HL-60/S4 (cell line): ENCODE measurements at regions not wholly inside any gene's neighbourhood (a gene's known extent, or its start where the extent isn't known, plus 50 kb on each side); places are given as distances from the start of the nearest gene placed in this dataset.
"Not testable (repeated sequence)": the region's sequence is repeated elsewhere in the genome, so short reads cannot be mapped to it uniquely, and the experiment has no call there.

Source experiments
- in situ Hi-C: fragments of 300-500 bp; cut with MboI; formaldehyde crosslinking; loops from 2 replicates; pipeline ENCODE4 v1.14.3; 2022; ENCODE audit warnings: low sequenced_read_pairs

DNA sequence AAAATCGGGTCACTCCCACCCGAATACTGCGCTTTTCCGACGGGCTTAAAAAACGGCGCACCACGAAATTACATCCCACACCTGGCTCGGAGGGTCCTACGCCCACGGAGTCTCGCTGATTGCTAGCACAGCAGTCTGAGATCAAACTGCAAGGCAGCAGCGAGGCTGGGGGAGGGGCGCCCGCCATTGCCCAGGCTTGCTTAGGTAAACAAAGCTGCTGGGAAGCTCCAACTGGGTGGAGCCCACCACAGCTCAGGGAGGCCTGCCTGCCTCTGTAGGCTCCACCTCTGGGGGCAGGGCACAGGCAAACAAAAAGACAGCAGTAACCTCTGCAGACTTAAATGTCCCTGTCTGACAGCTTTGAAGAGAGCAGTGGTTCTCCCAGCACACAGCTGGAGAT is 325.7 kb upstream of the PIK3R1 start:
- in situ Hi-C loops: not testable (repeated sequence)

DNA sequence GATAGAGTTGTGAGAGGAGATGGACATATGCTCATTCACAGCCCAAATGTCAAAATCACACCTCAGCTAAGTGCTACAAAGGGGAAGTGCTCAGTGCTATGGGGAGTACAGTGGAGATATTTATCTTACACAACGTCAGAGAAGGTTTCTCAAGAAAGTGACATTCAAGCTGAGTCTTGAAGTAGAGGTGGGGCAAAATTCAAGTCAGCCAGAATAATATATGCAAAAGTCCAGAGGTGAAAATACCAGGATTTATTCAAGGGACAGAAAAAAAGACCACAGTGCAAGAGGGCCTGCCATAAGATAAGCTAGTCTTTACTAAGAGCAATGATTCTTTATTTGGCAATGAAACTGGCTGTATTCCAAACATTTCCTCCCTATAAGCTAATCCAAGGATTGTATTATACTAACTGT is 327.8 kb upstream of the PIK3R1 start:
- in situ Hi-C loops: no loop called here

DNA sequence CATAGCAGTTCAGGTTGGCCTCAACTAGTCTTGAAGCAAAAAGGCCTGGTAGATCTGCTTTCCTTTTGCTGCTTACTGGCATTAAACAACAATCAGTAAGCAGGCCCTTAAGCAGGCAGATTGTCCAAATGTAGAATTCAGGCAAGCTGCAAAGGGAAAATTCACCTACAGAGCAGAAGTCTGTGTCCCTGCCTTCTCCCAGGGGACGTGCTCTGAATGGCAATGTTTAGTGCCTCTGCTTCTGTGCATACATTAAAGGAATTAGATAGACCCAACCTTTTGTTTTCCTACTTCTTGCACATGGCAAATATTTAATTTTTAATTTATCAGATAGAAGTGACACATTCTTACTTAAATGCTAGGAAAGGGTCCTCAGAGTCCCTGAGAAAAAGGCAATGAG is 328.8 kb upstream of the PIK3R1 start:
- in situ Hi-C loops: no loop called here

- in situ Hi-C loops: no loop called here
These were observed 334.7 kb upstream of the PIK3R1 start for GRCh38 chr5:67880876-67881275.

DNA sequence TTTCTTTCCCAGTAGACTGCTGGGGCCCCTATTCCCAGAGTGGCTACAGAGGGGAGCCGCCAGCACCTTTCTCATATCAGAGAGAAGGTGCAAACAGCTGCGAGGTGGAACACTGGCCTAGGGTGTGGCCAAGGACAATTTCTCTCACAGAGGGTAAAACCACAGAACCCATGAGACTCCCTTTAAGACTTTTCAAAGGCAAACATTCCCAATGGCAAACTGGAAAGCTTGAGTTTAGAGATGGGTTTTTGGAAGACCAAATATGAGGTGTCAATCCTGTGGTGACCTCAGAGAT is 335.1 kb upstream of the PIK3R1 start:
- in situ Hi-C loops: no loop called here

GRCh38 chr5:67879620-67880510 is 335.7 kb upstream of the PIK3R1 start:
- in situ Hi-C loops: no loop called here

- in situ Hi-C loops: no loop called here
These were observed 336.6 kb upstream of the PIK3R1 start for GRCh38 chr5:67878933-67879332.

DNA sequence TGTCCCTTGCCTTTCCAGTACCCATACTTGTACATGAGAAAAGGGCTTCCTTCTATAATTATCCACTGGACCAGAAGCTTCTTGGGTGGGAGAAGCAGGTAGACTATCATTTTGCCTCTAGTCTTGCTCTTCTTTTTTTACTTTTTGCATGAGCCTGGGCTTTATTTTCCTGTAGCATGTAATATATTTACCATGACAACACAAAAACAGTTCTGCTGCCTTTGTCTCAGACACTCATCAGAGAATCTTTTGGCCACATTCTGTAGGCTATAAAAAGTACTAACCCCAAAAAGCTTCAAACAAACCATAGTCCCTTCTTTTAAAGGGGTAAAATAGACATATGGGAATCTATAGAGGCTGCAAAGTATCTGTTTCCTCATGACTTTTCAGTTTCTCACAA is 339.2 kb upstream of the PIK3R1 start:
- in situ Hi-C loops: no loop called here

GRCh38 chr5:67875601-67876000 is 340.0 kb upstream of the PIK3R1 start:
- in situ Hi-C loops: no loop called here

GRCh38 chr5:67873935-67874334 is 341.6 kb upstream of the PIK3R1 start:
- in situ Hi-C loops: no loop called here

DNA sequence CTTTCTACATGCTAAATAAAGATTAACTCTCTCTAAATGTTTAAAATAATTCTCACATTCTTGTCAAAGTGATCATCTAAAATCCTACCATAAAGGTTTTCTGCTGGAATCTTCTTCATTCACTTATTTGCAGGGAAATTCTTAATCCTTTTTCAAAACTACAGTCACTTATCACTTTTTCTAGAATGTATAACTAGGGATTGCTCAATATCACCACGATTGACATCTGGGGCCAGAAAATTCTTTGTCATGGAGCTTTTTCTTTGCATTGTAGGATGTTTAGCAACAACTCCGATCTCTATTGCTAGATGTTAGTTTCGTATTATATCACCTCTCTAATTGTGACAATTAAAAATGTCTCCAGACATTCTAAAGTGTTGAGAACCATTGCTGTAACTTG is 344.9 kb upstream of the PIK3R1 start:
- in situ Hi-C loops: no loop called here

DNA sequence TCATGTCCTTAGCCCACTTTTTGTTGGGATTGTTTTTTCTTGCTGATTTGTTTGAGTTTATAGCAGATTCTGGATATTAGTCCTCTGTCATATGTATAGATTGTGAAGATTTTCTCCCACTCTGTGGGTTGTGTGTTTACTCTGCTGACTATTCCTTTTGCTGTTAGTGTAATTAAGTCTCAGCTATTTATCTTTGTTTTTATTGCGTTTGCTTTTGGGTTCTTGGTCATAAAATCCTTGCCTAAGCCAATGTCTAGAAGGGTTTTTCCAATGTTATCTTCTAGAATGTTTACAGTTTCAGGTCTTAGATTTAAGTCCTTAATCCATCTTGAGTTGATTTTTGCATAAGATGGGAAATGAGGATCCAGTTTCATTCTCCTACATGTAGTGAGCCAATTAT is 351.2 kb upstream of the PIK3R1 start:
- in situ Hi-C loops: not testable (repeated sequence)

- in situ Hi-C loops: no loop called here
These were observed 357.0 kb upstream of the PIK3R1 start for GRCh38 chr5:67858471-67859031.

- in situ Hi-C loops: no loop called here
These were observed 358.1 kb upstream of the PIK3R1 start for GRCh38 chr5:67857502-67857901.

- in situ Hi-C loops: no loop called here
These were observed 360.0 kb upstream of the PIK3R1 start for GRCh38 chr5:67855523-67855922.

- in situ Hi-C loops: not testable (repeated sequence)
These were observed 364.6 kb upstream of the PIK3R1 start for GRCh38 chr5:67850906-67851305.

DNA sequence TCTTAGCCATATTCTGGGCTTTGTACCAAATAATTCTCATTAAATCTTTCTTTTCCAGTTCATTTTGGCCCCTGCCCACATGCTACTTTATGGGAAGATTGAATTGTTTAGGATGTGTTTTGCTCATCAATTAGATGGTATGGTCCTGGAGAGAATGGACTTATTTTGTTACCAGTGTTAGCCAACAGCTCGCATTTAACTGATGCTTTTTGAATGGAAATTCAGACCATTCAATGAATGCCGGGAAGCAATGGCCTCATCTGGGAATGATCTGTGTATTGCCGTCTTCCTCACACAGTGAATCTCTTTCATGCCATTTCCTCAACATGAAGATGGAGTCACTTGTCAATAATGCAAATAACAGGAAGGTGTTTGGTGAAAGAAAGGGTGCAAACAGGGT is 370.6 kb upstream of the PIK3R1 start:
- in situ Hi-C loops: no loop called here

GRCh38 chr5:67842806-67843205 is 372.8 kb upstream of the PIK3R1 start:
- in situ Hi-C loops: no loop called here

DNA sequence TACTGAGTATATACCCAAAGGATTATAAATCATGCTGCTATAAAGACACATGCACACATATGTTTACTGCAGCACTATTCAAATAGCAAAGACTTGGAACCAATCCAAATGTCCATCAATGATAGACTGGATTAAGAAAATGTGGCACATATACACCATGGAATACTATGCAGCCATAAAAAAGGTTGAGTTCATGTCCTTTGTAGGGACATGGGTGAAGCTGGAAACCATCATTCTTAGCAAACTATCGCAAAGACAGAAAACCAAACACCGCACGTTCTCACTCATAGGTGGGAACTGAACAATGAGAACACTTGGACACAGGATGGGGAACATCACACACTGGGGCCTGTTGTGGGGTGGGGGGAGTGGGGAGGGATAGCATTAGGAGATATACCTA is 378.3 kb upstream of the PIK3R1 start:
- in situ Hi-C loops: not testable (repeated sequence)

DNA sequence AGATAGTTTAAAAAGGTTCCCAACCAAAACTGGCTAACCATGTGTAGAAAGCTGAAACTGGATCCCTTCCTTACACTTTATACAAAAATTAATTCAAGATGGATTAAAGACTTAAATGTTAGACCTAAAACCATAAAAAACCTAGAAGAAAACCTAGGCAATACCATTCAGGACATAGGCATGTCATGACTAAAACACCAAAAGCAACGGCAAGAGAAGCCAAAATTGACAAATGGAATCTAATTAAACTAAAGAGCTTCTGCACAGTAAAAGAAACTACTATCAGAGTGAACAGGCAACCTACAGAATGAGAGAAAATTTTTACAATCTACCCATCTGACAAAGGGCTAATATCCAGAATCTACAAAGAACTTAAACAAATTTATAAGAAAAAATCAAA is 379.1 kb upstream of the PIK3R1 start:
- in situ Hi-C loops: not testable (repeated sequence)

DNA sequence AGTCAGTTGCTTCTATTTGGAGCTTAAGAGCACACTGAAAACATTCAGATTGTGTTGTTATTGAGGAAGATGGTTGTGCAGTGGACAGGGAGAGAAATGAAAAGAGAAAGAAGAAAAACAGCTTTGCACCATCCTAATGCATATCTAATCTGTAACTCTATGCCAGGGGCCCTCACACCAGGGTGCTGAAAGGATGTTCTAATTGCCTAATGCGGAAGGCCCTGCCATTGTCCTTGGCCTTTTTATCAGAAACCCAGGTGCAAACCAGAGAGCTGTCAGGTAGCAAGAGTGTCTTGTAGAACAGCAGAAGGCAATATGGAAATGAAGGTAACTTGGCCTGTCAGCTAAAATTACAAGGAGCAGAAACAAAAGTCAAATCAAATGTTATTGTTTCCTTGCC is 384.5 kb upstream of the PIK3R1 start:
- in situ Hi-C loops: no loop called here

GRCh38 chr5:67827541-67827940 is 388.0 kb upstream of the PIK3R1 start:
- in situ Hi-C loops: no loop called here

DNA sequence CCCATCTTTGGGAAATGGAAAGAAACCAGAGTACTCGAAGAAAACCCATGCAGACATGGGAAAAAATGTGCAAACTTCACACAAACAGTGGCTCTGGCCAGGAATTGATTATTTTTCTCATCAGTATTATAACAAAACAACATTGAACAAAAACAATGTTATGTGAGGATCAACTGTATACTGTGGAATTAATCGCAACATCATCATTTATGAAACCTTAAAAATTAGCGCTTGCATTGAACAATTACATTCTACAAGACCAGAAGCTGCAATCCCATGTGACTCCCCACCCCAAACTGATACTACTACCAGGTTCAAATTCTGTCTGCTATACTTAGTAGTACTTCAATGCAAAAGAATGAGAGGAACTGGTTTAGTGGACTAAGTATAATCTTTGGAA is 390.7 kb upstream of the PIK3R1 start:
- in situ Hi-C loops: no loop called here
